HEK293 (cell line): ENCODE measurements at regions not wholly inside any gene's neighbourhood (a gene's known extent, or its start where the extent isn't known, plus 50 kb on each side); places are given as distances from the start of the nearest gene placed in this dataset.

ENCODE experiments used
- CTCF ChIP-seq: fragments of 450-650 bp; formaldehyde crosslinking; IDR thresholded peaks from 2 replicates; pipeline ENCODE4 v1.5.1; 2016; ENCODE audit warnings: missing biosample characterization, missing genetic modification characterization
- TSHZ1 ChIP-seq: fragments of 450-650 bp; formaldehyde crosslinking; IDR thresholded peaks from 2 replicates; pipeline ENCODE4 v1.5.1; 2016; ENCODE audit warnings: missing biosample characterization, missing genetic modification characterization, borderline replicate concordance
- WT1 ChIP-seq: fragments of 450-650 bp; formaldehyde crosslinking; IDR thresholded peaks from 2 replicates; pipeline ENCODE4 v1.5.1; 2016; ENCODE audit warnings: missing biosample characterization, missing genetic modification characterization
- YY1 ChIP-seq: fragments of 450-650 bp; formaldehyde crosslinking; IDR thresholded peaks from 2 replicates; pipeline ENCODE4 v1.5.1; 2018; ENCODE audit warnings: missing biosample characterization, missing genetic modification characterization
- ZEB2 ChIP-seq: fragments of 450-650 bp; formaldehyde crosslinking; IDR thresholded peaks from 2 replicates; pipeline ENCODE4 v1.5.1; 2016; ENCODE audit warnings: missing biosample characterization, missing genetic modification characterization
- ZNF211 ChIP-seq: fragments of 450-650 bp; formaldehyde crosslinking; IDR thresholded peaks from 2 replicates; pipeline ENCODE4 v1.5.1; 2016; ENCODE audit warnings: low read depth, missing biosample characterization, missing genetic modification characterization
- ZNF311 ChIP-seq: fragments of 450-650 bp; formaldehyde crosslinking; IDR thresholded peaks from 2 replicates; pipeline ENCODE4 v1.5.1; 2017; ENCODE audit warnings: missing biosample characterization, missing genetic modification characterization, borderline replicate concordance
- ZNF324 ChIP-seq: fragments of 450-650 bp; formaldehyde crosslinking; IDR thresholded peaks from 2 replicates; pipeline ENCODE4 v1.5.1; 2016; ENCODE audit warnings: missing biosample characterization, missing genetic modification characterization

- no peak for TF ChIP-seq ZNF324
- no peak for TF ChIP-seq CTCF (tag by site-specific recombination)
- TF ChIP-seq ZNF311 (tag by site-specific recombination), result no peak
- no peak for TF ChIP-seq ZNF211 (tag by site-specific recombination)
- no peak for TF ChIP-seq TSHZ1 (tag by site-specific recombination)
- no peak for TF ChIP-seq WT1
- TF ChIP-seq ZEB2 (tag by site-specific recombination), result no peak
- TF ChIP-seq YY1, result no peak
Measured at GRCh38 chr4:24063731-24064130, 173.9 kb upstream of the PPARGC1A start.
